Memory B cell (primary cell): ENCODE measurements at regions not wholly inside any gene's neighbourhood (a gene's known extent, or its start where the extent isn't known, plus 50 kb on each side); places are given as distances from the start of the nearest gene placed in this dataset.

ENCODE experiments used
- ATAC-seq: fragments of 150-1000 bp; cut with Tn5 transposase; 2 replicates; pipeline ENCODE4 v1.10.0; 2021; ENCODE audit warnings: low read depth, mild to moderate bottlenecking, moderate library complexity
- DNase-seq, 2 donors: peaks; one replicate each; pipeline ENCODE4 v3.0.0; 2022; ENCODE audit warnings: low spot score in 2 of 2
- H3K27ac Mint-ChIP-seq: one replicate; pipeline ENCODE4 v1.8.0; 2022; ENCODE audit warnings: mild to moderate bottlenecking, moderate library complexity, mixed read lengths
- H3K27me3 Mint-ChIP-seq: one replicate; pipeline ENCODE4 v1.8.0; 2022; ENCODE audit warnings: mixed read lengths
- H3K36me3 Mint-ChIP-seq: one replicate; pipeline ENCODE4 v1.8.0; 2022; ENCODE audit warnings: mild to moderate bottlenecking, mixed read lengths
- H3K4me1 Mint-ChIP-seq: one replicate; pipeline ENCODE4 v1.8.0; 2022; ENCODE audit warnings: mixed read lengths
- H3K4me3 Mint-ChIP-seq: one replicate; pipeline ENCODE4 v1.8.0; 2022; ENCODE audit warnings: mild to moderate bottlenecking, moderate library complexity, mixed read lengths
- H3K9me3 Mint-ChIP-seq: one replicate; pipeline ENCODE4 v1.8.0; 2022; ENCODE audit warnings: mixed read lengths

DNA sequence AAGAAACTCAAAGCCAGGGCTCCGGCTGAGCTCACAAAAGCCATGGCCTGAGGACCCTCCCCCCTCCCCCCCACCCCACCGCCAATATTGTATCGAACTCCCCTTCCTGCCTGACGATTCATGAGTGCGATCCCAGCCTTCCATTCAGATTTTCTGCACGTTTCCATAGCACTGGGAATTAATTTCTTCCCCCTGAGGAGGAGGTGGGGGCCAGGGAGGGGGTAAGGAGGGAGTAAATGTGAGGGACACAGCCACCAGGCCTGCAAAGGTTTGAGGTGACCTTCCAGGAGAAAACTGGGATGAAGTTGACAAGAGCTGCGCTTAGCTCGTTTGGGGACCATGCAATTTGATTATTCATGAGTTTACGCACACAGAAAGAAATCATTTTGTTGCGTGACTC, 527.7 kb downstream of the MN1 start:
- no peaks in the 10 kb centered on the region for H3K27me3 Mint-ChIP-seq
- H3K4me1 Mint-ChIP-seq = no peaks in the 10 kb centered on the region
- H3K4me3 Mint-ChIP-seq = no peak overlapping the region
- DNase-seq = no peak
- no peak overlapping the region for H3K27ac Mint-ChIP-seq
- no peaks in the 10 kb centered on the region for H3K36me3 Mint-ChIP-seq
- no peak for ATAC-seq
- peaks cover 3% of the 10 kb centered on the region for H3K9me3 Mint-ChIP-seq

DNA sequence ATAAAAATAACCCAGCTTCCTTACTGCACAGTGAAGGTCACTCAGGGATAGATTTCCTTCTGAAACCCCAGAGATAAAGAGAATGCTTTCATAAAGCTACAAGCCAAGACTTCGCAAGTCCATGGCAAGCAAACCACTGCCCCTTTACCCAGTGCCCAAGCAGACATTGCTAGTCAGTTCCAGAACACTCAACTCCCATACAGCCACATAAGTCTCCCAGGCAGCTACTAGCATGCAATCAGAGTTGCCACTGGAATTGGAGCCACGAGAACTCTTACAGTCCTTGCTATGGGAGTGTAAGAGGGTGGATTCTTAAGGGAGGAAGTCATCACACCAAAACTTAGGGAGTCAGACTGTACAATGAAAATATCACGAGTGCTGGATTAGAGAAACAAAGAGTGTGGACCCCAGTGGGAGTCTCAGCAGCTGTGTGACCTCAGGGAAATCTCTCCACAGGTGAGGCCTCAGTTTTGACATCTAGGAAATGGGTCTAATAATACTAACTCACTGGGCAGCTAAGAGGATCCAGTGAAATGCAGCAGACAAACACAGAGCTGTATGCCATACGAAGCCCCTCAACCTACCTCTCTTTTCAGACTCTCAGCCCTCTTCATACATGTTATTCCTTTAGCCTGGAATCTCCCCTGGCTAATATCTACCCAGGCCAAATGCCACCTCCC, 526.6 kb downstream of the MN1 start:
- Mint-ChIP-seq H3K9me3 (peaks cover 3% of the 10 kb centered on the region), H3K36me3 (no peaks in the 10 kb centered on the region), H3K4me1 (no peaks in the 10 kb centered on the region), H3K4me3 (no peak overlapping the region), H3K27me3 (no peaks in the 10 kb centered on the region), H3K27ac (no peak overlapping the region)
- ATAC-seq (no peak), DNase-seq (no peak)

GRCh38 chr22:27278946-27279345, 522.6 kb downstream of the MN1 start:
- H3K27ac Mint-ChIP-seq = no peak overlapping the region

DNA sequence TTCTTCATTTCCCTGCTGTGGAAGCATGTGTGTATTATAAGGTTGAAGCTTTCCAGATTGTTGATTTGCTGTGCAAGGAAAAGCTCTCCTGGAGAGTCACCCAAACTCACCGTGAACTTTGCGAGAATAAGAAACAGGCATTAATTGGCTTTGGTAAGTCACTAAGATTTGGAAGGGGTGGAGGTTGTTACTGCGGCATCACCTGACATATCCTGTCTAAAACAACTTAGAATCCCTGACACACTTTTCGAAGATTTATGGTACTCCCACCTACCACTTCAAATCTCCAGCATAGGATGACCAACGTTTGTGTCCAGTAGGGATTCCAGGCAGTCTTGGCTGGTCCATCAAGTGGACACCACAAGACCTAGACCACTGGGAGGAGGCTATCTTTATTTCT, 518.3 kb downstream of the MN1 start:
- DNase-seq (no peak), ATAC-seq (no peak)
- H3K27me3 Mint-ChIP-seq = peaks cover 5% of the 10 kb centered on the region
- no peaks in the 10 kb centered on the region for H3K36me3 Mint-ChIP-seq
- H3K9me3 Mint-ChIP-seq = peaks cover 7% of the 10 kb centered on the region
- H3K4me3 Mint-ChIP-seq = no peak overlapping the region
- H3K27ac Mint-ChIP-seq = no peak overlapping the region
- peaks cover 2% of the 10 kb centered on the region for H3K4me1 Mint-ChIP-seq

More at GRCh38 chr22:27278946-27279345, 522.6 kb downstream of the MN1 start:
- no peaks in the 10 kb centered on the region for H3K36me3 Mint-ChIP-seq
- no peaks in the 10 kb centered on the region for H3K27me3 Mint-ChIP-seq
- H3K9me3 Mint-ChIP-seq = peaks cover 5% of the 10 kb centered on the region
- DNase-seq (no peak), ATAC-seq (no peak)
- no peaks in the 10 kb centered on the region for H3K4me1 Mint-ChIP-seq
- no peak overlapping the region for H3K4me3 Mint-ChIP-seq

GRCh38 chr22:27283714-27284113, 517.8 kb downstream of the MN1 start:
- H3K27me3 Mint-ChIP-seq = peaks cover 5% of the 10 kb centered on the region
- no peak for ATAC-seq
- no peak overlapping the region for H3K27ac Mint-ChIP-seq
- peaks cover 2% of the 10 kb centered on the region for H3K4me1 Mint-ChIP-seq
- H3K9me3 Mint-ChIP-seq = peaks cover 7% of the 10 kb centered on the region
- no peak for DNase-seq
- no peak overlapping the region for H3K4me3 Mint-ChIP-seq
- H3K36me3 Mint-ChIP-seq = no peaks in the 10 kb centered on the region

DNA sequence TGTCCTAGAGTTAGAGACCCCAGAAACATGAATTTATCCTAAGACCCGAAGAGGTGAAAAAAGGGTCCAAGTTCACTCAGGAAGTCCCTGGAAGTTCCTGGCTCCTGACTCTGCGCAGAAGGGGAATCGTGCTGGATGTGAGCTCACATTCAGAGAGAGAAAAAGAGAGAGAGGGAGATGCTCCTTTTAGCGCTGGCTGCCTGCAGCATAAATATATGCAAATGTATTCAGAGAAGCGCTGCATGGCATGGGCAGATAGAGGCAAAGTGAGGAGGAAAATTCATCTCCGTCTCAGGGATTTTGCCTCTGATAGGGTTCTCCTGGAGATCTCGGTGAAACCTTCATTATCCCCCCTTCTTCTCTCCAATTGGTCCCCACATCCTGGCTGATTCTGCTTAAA, 517.2 kb downstream of the MN1 start:
- peaks cover 2% of the 10 kb centered on the region for H3K4me1 Mint-ChIP-seq
- H3K27ac Mint-ChIP-seq = no peak overlapping the region
- H3K9me3 Mint-ChIP-seq = peaks cover 7% of the 10 kb centered on the region
- ATAC-seq (no peak), DNase-seq (no peak)
- H3K4me3 Mint-ChIP-seq = no peak overlapping the region
- peaks cover 5% of the 10 kb centered on the region for H3K27me3 Mint-ChIP-seq
- no peaks in the 10 kb centered on the region for H3K36me3 Mint-ChIP-seq

- H3K27ac Mint-ChIP-seq = no peak overlapping the region
Observed at GRCh38 chr22:27286711-27287110, 514.8 kb downstream of the MN1 start.

GRCh38 chr22:27292542-27293299, 508.8 kb downstream of the MN1 start:
- Mint-ChIP-seq H3K27ac (no peak overlapping the region), H3K4me3 (no peak overlapping the region), H3K27me3 (peaks cover 11% of the 10 kb centered on the region), H3K9me3 (peaks cover 2% of the 10 kb centered on the region), H3K36me3 (no peaks in the 10 kb centered on the region), H3K4me1 (no peaks in the 10 kb centered on the region)
- no peak for ATAC-seq
- DNase-seq = no peak

More at GRCh38 chr22:27286711-27287110, 514.8 kb downstream of the MN1 start:
- no peak for ATAC-seq
- no peak for DNase-seq
- Mint-ChIP-seq H3K27me3 (peaks cover 5% of the 10 kb centered on the region), H3K36me3 (no peaks in the 10 kb centered on the region), H3K4me1 (peaks cover 2% of the 10 kb centered on the region), H3K9me3 (peaks cover 6% of the 10 kb centered on the region), H3K4me3 (no peak overlapping the region)

DNA sequence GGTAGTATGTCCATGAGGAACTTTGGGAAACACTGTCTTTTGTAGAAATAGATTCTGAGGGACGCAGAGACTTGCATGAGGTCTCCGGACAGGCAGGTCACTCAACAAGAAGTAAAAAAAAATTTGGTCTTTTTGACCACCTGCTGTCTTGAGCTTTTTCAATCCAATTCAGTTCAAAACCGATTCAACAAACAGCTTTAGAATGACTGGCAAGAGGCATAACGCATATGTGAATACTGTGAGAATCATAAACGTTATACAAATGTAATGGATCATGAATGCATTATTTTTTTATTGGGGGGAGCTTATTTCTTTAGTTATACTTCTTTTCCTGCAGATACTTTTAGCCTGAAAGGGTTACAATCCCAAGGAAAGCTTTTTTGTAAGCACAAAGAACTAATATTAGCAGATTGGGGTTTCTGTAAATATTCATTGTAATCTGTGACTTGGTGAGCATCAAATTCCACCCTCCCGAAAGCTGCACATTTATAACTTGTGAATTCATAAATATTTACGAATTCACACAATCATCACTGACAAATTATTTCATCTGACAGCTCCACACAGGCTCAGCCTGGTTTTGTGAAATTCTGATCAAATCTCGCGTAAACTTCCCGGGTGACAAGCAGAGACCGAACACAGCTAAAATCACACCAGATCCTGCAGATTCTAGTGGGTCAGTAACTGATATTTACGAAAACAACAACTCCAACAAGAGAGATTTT, 507.7 kb downstream of the MN1 start:
- peaks cover 2% of the 10 kb centered on the region for H3K36me3 Mint-ChIP-seq
- H3K27me3 Mint-ChIP-seq = peaks cover 18% of the 10 kb centered on the region
- H3K4me3 Mint-ChIP-seq = no peak overlapping the region
- H3K4me1 Mint-ChIP-seq = no peaks in the 10 kb centered on the region
- ATAC-seq = no peak
- no peak overlapping the region for H3K27ac Mint-ChIP-seq
- peaks cover 5% of the 10 kb centered on the region for H3K9me3 Mint-ChIP-seq
- DNase-seq = no peak

DNA sequence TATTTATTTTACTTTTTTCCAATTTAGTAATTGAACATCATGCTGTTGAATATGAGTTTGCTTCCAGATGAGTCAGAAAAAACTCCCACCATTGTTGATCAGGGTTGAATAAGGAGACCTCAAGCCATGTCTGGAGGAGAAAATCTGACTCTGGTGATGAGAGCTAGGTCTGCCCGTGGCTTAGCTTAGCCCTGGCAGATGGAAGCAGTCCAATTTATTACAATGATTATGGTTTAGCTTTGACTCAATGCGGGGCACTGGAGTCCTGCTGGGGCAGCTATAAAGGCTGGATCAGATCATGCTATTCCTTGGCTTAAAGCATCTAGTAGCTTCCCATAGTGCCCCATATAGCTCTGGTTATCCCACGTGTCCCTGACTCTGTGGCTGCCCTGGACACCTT, 506.5 kb downstream of the MN1 start:
- ATAC-seq = no peak
- H3K4me1 Mint-ChIP-seq = no peaks in the 10 kb centered on the region
- H3K27me3 Mint-ChIP-seq = peaks cover 20% of the 10 kb centered on the region
- peaks cover 3% of the 10 kb centered on the region for H3K36me3 Mint-ChIP-seq
- H3K9me3 Mint-ChIP-seq = peaks cover 5% of the 10 kb centered on the region
- no peak for DNase-seq
- no peak overlapping the region for H3K4me3 Mint-ChIP-seq
- H3K27ac Mint-ChIP-seq = no peak overlapping the region

GRCh38 chr22:27295605-27296004, 506.0 kb downstream of the MN1 start:
- Mint-ChIP-seq H3K4me1 (no peaks in the 10 kb centered on the region), H3K27ac (no peak overlapping the region), H3K36me3 (peaks cover 3% of the 10 kb centered on the region), H3K27me3 (peaks cover 20% of the 10 kb centered on the region), H3K9me3 (peaks cover 4% of the 10 kb centered on the region), H3K4me3 (no peak overlapping the region)
- DNase-seq = no peak
- no peak for ATAC-seq

GRCh38 chr22:27296091-27296675, 505.4 kb downstream of the MN1 start:
- no peaks in the 10 kb centered on the region for H3K4me1 Mint-ChIP-seq
- DNase-seq (no peak), ATAC-seq (no peak)
- no peak overlapping the region for H3K4me3 Mint-ChIP-seq
- peaks cover 3% of the 10 kb centered on the region for H3K36me3 Mint-ChIP-seq
- peaks cover 20% of the 10 kb centered on the region for H3K27me3 Mint-ChIP-seq
- peaks cover 4% of the 10 kb centered on the region for H3K9me3 Mint-ChIP-seq
- H3K27ac Mint-ChIP-seq = no peak overlapping the region

GRCh38 chr22:27297125-27297524, 504.4 kb downstream of the MN1 start:
- H3K27me3 Mint-ChIP-seq = peaks cover 20% of the 10 kb centered on the region
- peaks cover 3% of the 10 kb centered on the region for H3K36me3 Mint-ChIP-seq
- no peaks in the 10 kb centered on the region for H3K4me1 Mint-ChIP-seq
- H3K9me3 Mint-ChIP-seq = peaks cover 4% of the 10 kb centered on the region
- DNase-seq (no peak), ATAC-seq (no peak)
- no peak overlapping the region for H3K27ac Mint-ChIP-seq
- no peak overlapping the region for H3K4me3 Mint-ChIP-seq

- Mint-ChIP-seq H3K9me3 (peaks cover 4% of the 10 kb centered on the region), H3K27me3 (peaks cover 20% of the 10 kb centered on the region), H3K4me1 (no peaks in the 10 kb centered on the region), H3K36me3 (peaks cover 3% of the 10 kb centered on the region), H3K27ac (no peak overlapping the region), H3K4me3 (no peak overlapping the region)
- no peak for DNase-seq
- no peak for ATAC-seq
Observed at GRCh38 chr22:27298332-27298731, 503.2 kb downstream of the MN1 start.
